ENCODE measurements at regions not wholly inside any gene's neighbourhood (a gene's known extent, or its start where the extent isn't known, plus 50 kb on each side); places are given as distances from the start of the nearest gene placed in this dataset.
A peak's percentile ranks its signal among the peaks of the same experiment; 100 is the strongest.

DNA sequence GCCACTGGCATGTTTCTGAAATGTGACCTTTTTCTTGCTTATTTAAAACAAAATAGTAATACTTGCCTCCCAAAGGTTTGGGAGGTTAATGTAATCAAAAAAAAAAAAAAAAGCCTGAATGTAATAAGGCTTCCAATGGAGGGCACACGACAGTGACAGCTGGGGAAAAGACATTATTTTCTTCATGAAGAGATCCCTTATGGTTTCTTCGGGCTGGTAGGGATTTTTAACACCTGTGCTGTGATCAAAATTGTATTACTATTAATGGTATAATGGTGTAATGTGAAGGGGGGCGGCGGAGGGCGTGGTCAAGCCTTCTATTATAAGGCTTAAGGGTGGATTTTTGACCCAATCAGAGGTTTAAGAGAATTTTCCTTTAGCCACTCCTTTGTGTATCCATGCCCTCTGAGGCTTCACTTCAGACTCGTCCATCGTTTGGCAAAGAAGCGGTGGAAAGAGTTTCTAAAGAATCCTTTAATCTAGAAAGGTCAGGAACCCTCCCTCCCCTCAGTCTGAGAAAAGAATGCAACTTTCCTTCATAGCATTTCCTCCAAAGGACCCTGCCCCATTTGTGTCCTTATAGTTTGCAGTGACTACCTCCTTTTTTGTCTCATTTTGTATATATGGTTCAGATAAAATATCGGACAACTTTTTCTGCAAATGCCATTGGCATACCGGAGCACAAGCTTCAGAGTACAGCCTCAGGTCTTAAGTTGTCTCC, 89.5 kb upstream of the CHD2 start:
- FAIRE-seq (no peak), ATAC-seq (peak; percentile 11), DNase-seq (ENCODE audit: low read depth, low spot score) (no peak)
- H3K79me2 ChIP-seq (ENCODE audit: control insufficient read depth, insufficient read depth, low read length) = peaks cover 25% of the 10 kb centered on the region
- WGBS (ENCODE audit: insufficient coverage, insufficient replicate concordance, low lambda C conversion rate, missing lambda C conversion rate) = 16% methylated on average over 10 of the region's 10 CpGs
- no peaks in the 10 kb centered on the region for H3K27me3 ChIP-seq (replicated peaks in 1 of 2; ENCODE audit: control insufficient read depth in 2 of 2, insufficient read depth in 2 of 2, low read length in 1 of 2)
- peak overlapping the region; percentile 100 for H3K27ac ChIP-seq (ENCODE audit: control insufficient read depth, insufficient read depth)
- ChIA-PET CTCF (interaction anchor here (0.7 to 5.6 kb wide), 15 partner anchors 10 to 109 kb away, joined by 3 to 64 read pairs (median 6); partner anchors contain the start of gene CHD2), RAD21 (ENCODE audit: unreplicated experiment) (interaction anchor here (0.9 to 7.6 kb wide), 13 partner anchors 10 to 106 kb away, joined by 3 to 174 read pairs (median 23); partner anchors contain the start of gene CHD2), POLR2A (interaction anchor here (0.6 to 6.8 kb wide), 20 partner anchors 9 to 169 kb away, joined by 3 to 157 read pairs (median 4); partner anchors contain the start of gene CHD2), SMC1A (ENCODE audit: uncharacterized antibody, unreplicated experiment) (interaction anchor here (0.6 to 7.7 kb wide), 17 partner anchors 11 to 122 kb away, joined by 3 to 150 read pairs (median 6); partner anchors contain the start of gene CHD2)
- no peaks in the 10 kb centered on the region for H4K20me1 ChIP-seq (ENCODE audit: control insufficient read depth, insufficient read depth)
- peak overlapping the region; percentile 100 for H3K9ac ChIP-seq (ENCODE audit: control insufficient read depth, insufficient read depth, low read length)
- no TSS peak for BruUV-seq (replicated peaks)
- peak overlapping the region; percentile 75 for H2AFZ ChIP-seq (ENCODE audit: control insufficient read depth, low read depth, low read length)
- H3K36me3 ChIP-seq (ENCODE audit: control insufficient read depth in 2 of 2, insufficient read depth in 2 of 2, low read length in 1 of 2) = no peaks in the 10 kb centered on the region
- H3K4me1 ChIP-seq (ENCODE audit: control insufficient read depth, insufficient read depth, low read length) = no peaks in the 10 kb centered on the region; the same call in 1 of the 2 replicates
- H3K9me3 ChIP-seq (replicated peaks; ENCODE audit: control insufficient read depth, insufficient read depth, low read length) = no peaks in the 10 kb centered on the region
- peak overlapping the region; percentile 98 for H3K4me2 ChIP-seq (ENCODE audit: control insufficient read depth, insufficient read depth)
- intact Hi-C loops (cut with micrococcal nuclease; ENCODE audit: unreplicated experiment) = no loop called here
- H3K4me3 ChIP-seq = peak overlapping the region; percentile 67
- in situ Hi-C loops (cut with MboI) = loop anchor here (10.0 kb wide), 1 partner anchor 74 kb away; no protein-coding TSS in a partner anchor
- TF ChIP-seq NFYA (IDR thresholded peaks at IDR 0.05; ENCODE audit: borderline replicate concordance, low read depth, low read length) (no peak), FOXM1 (IDR thresholded peaks at IDR 0.05; ENCODE audit: low read depth, low read length) (0 out of 2 replicates have a peak, but pooled peaks have one; percentile 19), ZBTB40 (IDR thresholded peaks at IDR 0.05; ENCODE audit: borderline replicate concordance) (no peak), RUNX3 (IDR thresholded peaks at IDR 0.05; ENCODE audit: low read length) (peak; percentile 21; the same call in 1 of the 2 replicates), E4F1 (IDR thresholded peaks at IDR 0.05; ENCODE audit: borderline replicate concordance, partially characterized antibody) (no peak), ZNF622 (IDR thresholded peaks at IDR 0.05) (no peak)
- TF ChIP-seq, protein P1, sequence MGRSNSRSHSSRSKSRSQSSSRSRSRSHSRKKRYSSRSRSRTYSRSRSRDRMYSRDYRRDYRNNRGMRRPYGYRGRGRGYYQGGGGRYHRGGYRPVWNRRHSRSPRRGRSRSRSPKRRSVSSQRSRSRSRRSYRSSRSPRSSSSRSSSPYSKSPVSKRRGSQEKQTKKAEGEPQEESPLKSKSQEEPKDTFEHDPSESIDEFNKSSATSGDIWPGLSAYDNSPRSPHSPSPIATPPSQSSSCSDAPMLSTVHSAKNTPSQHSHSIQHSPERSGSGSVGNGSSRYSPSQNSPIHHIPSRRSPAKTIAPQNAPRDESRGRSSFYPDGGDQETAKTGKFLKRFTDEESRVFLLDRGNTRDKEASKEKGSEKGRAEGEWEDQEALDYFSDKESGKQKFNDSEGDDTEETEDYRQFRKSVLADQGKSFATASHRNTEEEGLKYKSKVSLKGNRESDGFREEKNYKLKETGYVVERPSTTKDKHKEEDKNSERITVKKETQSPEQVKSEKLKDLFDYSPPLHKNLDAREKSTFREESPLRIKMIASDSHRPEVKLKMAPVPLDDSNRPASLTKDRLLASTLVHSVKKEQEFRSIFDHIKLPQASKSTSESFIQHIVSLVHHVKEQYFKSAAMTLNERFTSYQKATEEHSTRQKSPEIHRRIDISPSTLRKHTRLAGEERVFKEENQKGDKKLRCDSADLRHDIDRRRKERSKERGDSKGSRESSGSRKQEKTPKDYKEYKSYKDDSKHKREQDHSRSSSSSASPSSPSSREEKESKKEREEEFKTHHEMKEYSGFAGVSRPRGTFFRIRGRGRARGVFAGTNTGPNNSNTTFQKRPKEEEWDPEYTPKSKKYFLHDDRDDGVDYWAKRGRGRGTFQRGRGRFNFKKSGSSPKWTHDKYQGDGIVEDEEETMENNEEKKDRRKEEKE (IDR thresholded peaks at IDR 0.05) = no peak
